CD4-positive, alpha-beta T cell treated with Interleukin-15 for 1 hour (primary cell): ENCODE measurements at regions not wholly inside any gene's neighbourhood (a gene's known extent, or its start where the extent isn't known, plus 50 kb on each side); places are given as distances from the start of the nearest gene placed in this dataset.

Source experiments
- DNase-seq: peaks from one replicate; pipeline ENCODE4 v3.0.0-alpha.2; 2020

DNA sequence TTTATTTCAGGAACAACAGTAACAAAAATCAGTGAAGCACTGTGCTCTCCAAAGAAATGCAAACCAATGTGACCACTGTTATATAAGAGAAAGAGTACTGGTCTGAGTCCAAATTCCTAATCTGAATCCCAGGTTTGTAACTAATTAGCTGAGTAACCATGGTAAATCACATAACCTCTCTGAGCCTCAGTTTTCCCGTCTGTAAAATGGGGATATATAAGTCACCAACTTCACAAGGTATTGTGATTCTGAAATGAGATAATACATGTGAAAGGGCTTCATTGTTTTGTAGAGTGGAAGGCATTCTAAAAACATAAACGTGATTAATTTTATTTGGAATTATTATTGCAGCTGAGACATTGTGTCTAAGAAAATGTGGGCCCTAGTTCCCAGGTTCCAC lies 91.3 kb upstream of the YPEL5 start:
- no peak for DNase-seq

DNA sequence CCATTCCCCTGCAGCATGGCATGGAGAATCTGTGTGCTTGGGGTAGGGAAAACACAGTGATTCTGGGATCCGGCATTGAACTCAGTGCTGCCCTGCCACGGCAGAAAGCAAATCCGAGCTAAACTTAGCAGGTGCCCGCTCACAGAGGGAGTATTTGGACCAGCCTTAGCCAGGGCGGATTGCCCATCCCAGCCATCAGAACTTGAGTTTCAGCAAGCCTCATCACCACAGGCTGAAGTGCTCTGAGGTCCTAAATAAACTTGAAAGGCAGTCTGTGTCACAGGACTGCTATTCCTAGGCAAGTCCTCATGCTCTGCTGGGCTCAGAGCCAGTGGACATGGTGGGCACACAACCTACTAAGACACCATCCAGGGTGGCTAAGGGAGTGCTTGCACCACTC lies 86.2 kb upstream of the YPEL5 start:
- no peak for DNase-seq

DNA sequence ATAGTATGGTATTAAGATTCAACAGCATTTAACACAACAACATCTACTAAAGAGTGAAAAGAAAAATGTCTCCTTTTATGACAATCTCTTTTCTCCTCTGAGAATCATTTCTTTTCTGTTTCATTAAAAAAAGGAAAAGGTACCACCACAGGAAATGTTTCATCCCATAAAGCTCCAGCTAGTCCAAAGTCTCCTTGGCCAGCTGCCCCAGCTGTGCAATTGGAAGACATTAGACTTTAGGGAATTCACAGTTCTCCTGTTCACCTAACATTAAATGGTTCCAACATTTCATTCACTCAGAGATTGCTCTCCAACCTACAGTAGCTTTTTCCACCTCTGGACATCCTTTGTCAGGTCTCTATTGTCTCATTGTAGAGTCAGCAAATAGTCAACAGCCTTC lies 78.7 kb upstream of the YPEL5 start:
- DNase-seq = no peak

- DNase-seq = peak; percentile 46
These were observed 74.5 kb upstream of the YPEL5 start for GRCh38 chr2:30072250-30072842.

DNA sequence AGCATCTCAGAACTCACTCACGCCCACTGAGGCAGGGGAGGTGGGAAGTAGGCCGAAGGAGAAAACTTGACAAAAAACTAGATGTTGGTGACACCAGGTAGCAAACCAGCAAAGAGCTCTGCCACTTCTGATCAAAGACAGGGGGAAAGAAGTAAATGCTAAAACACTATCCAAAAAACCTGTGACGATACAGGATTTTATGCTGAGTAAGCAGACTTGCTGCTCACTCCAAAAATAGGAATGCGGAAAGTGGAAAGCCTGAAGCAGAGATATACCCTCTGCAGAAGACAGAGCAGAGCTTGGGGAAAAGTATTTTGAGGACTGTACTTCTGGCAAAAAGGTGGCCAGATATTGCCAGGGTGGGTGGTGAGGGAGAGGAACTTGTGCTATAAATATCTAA lies 73.3 kb upstream of the YPEL5 start:
- no peak for DNase-seq

DNA sequence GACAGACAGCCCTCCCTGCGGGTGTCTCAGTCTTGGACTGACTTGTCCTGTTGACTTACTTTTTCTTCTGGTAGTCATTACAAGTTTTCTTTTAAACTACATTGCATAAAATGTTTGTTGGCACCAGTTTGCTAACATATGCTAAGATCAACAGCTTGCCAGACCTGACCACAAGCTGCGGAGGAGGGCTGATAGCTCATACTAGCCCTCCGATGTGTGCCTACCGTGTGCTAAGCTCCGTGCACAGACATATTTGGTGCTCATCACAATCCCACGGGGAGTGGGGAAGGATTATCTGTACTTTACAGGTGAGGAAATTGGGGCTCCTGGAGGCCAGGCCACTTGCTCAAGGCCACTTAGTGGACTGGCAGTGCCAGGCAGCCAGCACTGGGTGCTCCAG lies 72.8 kb upstream of the YPEL5 start:
- no peak for DNase-seq

GRCh38 chr2:30078521-30078920 lies 68.3 kb upstream of the YPEL5 start:
- DNase-seq = no peak

- DNase-seq = no peak
These were observed 61.9 kb upstream of the YPEL5 start for GRCh38 chr2:30084915-30085314.

DNA sequence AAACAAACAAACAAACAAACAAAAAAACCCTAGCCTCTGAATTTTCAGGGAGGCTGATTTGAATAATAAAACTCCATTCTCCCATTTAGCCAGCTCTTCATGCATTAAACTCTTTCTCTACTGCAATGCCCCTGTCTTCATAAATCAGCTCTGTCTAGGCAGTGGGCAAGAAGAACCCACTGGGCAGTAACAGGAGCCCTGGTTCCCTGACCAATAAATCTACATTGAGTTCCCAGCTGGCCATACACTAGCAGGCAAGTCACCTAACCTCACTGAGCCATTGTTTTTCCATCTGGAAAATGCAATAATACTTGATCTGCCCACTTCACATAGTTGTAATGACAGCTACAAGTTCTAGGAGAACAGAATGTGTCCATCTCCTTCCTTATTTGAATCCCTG lies 57.6 kb upstream of the YPEL5 start:
- DNase-seq = no peak

- no peak for DNase-seq
These were observed 51.4 kb upstream of the YPEL5 start for GRCh38 chr2:30095402-30095801.

DNA sequence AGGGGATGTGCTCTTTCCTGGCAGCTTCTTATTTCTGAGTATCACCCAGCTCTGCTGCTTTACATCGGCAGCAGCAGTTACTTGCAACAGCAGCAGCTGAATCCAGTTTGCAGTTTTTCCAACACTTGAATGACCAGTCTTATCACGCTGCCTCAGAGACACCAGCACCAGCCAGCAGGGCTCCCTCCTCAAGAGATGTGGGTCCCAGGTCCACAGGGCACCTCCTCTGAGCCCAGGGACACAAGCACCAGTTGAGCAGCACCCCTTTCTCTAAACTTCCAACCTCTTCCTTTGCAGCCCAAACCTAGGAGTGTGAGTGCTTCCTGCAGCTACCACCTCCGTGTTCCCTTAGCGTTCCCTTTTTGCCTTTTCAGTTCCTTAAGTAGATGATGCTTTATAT lies 50.4 kb upstream of the YPEL5 start:
- no peak for DNase-seq
